Occipital lobe (tissue), 1 donor: ENCODE measurements at regions not wholly inside any gene's neighbourhood (a gene's known extent, or its start where the extent isn't known, plus 50 kb on each side); places are given as distances from the start of the nearest gene placed in this dataset.
"Not testable (repeated sequence)": the region's sequence is repeated elsewhere in the genome, so short reads cannot be mapped to it uniquely, and the experiment has no call there.

ENCODE experiments used
- DNase-seq: peaks from one replicate; lab custom pipeline; 2025; lab: John Stamatoyannopoulos, UW

DNA sequence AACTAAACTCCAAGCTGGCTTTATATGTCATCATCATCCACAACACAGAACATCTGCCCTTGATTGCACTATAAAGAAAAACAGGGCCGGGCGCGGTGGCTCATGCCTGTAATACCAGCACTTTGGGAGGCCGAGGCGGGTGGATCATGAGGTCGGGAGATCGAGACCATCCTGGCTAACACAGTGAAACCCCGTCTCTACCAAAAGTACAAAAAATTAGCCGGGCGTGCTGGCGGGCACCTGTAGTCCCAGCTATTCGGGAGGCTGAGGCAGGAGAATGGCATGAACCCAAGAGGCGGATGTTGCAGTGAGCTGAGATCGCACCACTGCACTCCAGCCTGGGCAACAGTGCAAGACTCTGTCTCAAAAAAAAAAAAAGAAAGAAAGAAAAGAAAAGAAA is 290.3 kb upstream of the CELF2 start:
- DNase-seq, result not testable (repeated sequence)

DNA sequence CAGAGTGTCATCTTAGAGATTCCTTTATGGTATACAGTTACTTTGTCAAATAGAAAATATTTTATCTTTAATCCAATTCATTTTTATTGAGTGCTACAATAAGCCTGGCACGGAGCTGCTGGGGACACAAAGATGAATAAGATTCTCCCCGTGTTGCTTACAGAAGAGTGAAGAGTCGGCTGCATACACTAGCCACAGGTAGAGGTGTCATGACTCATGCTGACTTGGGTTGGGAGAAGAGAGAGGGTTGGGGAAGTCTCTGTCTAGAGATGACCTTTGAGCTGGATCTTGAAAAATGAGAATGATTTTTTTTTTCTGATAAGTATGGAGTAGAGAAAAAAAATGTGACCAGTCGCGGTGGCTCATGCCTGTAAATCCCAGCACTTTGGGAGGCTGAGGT is 289.9 kb upstream of the CELF2 start:
- no peak for DNase-seq

DNA sequence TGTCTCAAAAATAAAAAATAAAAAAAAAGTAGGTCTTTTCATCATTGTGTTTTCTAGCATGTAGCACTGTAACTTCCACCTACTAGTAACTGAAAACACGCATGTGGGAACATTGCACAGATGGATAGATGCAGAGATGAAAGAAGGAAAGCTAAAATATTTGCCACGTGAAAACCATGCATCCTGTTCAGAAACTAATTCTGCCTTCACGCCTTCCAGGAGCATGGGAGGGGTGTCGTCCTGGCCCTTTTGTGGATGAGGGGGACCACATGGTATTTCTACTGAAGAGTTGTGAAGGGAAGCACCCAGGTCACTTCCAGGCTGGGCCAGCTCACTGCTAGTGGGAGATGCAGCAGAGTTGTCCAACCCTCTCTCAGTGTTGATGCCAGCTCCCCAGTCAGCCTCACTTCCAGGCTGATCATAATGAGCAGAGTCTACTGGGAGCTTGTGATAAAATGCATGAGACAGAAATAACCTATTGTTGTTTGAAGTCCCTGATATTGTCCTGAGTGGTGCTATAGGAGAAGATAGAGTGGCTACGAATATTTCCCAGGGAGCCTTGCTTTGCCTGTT is 287.1 kb upstream of the CELF2 start:
- DNase-seq, result peak; percentile 29

DNA sequence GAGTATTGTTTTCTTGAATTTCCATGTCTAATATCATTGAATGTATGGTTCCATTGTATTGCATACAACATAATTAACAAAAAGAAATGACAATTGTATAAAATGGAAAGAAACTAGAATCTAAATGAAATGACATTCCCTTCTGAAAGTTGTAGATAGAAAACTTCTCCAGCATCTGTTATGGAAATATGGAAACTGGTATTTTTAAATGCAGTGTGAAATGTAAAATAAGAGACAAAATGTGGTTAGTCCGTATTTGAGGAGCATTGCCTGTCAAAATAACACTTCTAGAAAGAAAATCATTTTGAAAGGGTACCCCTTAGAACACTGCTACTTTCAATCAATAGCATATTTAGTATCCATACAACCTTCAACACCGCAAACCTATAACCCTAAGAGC is 286.3 kb upstream of the CELF2 start:
- DNase-seq, result no peak

DNA sequence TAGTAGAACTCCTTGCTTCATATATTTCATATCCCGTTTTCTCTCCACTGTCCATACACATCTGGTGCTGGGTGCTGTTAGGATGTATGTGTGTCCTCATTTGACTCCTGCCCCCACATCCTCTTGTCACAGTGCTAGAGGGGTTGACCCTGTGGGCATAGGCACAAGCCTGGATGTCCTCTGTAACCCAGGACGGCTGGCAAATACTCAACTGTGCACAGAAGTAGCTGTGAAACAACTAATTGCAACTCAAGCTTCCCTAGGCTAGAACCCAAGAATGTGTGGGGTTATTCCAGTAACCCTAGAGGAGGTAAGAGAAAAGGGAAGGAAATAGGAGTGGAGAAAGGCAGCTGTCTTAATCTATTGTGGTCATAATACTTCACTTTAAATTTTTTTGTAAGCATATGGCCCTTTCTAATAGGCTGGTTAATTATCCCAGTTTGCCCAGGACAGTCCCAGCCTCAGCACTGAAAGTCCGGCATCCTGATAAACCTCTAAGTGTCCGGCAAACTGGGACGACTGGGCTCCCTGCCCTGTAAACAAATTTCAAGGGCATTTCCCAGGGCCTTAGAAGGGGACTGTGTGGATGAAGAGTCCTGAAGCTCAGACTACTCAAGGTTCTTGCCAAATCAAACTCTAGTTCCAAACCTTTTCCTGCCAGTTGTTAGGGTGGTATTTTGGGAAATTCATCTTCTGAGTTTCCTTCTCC is 283.2 kb upstream of the CELF2 start:
- DNase-seq, result no peak

DNA sequence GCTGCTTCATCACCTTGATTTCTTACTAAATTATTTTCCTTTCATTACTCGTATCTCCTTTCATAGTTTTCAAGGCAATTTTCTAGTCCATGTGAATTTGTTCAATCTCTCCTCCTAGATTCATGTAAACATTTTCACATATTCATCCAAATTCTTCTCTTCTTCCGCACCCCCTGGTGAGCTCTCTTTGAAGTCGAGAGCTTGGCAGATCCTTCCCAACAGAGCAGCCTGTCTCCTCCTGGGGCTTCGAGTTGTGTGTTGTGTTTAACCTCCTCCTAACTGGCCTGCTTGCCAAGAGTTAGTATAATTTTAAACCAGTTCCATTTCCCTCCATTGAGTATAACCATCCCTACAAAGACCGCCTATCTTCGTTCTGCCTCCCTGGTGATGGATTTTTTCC is 272.4 kb upstream of the CELF2 start:
- no peak for DNase-seq

DNA sequence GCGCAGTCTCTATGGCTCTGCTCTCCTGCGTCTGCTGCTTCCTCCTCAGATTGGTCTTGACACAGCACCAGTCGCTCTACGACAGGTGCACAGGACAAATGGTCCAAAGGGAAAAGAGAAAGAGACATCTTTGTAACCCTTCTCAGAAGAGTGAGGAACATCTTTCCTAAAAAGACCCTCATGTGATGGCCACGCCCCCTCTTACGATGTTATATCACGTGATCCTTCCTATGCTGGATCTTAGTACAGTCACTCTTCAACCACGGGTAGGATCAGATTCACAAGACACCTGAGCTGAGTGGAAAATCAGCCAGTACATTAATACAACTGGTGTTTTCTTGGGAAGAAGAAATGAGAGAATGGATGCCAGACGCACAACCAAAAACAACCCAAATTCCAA is 262.2 kb upstream of the CELF2 start:
- no peak for DNase-seq

DNA sequence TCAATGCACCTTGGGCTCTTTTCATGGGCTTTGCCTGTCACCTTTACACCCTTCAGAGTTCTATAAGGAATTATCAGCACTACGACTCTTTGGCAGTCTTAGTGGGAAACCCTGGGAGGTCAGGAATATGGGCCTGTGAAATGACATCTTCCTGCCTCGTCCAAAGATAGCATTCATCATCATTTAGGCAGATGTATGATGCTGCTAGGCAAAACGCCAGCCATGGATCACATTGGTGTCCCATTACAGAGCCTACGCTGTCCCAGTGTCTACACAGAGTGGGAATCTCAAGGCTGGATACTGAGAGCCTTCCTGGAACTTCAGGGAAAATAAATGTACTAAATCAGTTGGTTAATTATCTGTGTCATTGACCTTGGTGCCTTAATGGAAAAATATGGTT is 259.4 kb upstream of the CELF2 start:
- no peak for DNase-seq

DNA sequence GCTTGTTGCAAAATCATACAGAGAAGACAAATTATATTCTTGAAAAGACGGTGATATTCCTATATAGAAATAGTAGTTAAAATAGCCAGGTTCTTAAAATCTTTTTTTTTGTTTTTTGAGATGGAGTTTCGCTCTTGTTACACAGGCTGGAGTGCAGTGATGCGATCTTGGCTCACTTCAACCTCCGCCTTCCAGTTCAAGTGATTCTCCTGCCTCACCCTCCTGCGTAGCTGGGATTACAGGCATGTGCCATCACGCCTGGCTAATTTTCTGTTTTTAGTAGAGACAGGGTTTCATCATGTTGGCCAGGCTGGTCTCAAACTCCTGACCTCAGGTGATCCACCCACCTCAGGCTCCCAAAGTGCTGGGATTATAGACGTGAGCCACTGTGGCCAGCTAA is 257.9 kb upstream of the CELF2 start:
- not testable (repeated sequence) for DNase-seq

DNA sequence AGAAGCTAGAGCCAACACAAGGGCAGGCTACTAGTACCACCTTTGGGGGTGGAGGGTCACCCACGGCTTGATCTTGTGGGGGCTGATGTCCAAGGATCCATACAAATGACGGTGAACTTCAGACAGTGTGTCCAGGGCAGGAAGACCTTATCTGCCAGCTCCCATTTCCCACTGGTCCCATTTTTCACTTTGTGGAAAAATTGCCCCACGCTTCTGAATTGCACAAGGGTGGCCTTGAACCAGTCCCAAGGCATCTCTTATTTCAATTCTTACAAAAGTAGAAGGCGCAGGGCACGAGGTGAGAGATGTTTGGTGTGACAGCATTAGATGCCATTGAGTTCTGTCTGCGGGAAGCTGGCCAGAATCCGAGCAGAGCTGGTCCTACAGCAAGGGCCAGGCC is 252.7 kb upstream of the CELF2 start:
- DNase-seq, result no peak

DNA sequence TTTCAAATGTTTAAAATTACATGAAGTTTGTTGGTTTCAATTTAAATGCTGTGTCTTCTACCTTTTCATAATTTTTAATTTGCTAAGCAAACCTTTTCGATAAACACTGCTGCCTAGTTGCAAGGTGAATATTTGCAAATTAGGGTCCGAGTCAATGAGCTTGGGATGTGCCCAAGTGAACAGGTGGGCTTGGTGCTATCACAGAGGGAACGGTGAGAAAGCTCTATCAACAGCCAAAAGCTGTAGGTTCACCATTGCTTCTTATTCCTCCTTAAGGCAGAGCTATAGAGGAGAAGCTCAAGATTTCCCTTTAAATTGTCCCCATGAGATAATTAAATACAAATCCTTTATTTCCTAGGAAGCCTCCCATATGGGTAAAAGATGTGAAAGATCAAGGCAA is 245.3 kb upstream of the CELF2 start:
- DNase-seq, result no peak

DNA sequence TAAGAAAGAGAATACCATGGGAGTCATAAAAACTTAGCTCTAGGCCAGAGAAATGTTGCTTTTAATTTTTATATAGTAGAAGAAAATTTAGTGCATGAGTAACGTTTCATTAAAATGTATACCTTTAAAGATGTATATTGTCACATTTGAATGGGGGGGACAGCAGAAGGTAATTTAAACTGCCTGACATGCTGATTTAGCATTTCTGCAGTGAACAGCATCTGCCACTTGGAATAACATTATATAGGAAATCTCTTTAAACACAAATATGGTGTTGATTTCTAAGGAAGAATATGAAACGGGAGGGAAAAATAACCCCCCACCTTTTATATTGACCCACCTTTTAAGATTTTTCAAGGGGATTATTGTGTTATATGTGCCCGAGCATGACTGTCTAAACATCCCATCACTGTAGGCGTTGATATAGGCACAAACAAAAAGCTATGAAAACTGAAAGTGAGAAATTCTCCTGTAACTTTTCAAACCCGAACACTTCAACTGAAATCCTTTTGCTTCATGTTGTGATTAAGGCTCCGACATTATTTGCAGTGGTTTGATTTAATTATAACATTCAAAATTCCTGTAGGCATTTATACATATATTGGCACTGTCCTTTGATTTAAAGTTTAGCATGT is 244.7 kb upstream of the CELF2 start:
- DNase-seq, result no peak

DNA sequence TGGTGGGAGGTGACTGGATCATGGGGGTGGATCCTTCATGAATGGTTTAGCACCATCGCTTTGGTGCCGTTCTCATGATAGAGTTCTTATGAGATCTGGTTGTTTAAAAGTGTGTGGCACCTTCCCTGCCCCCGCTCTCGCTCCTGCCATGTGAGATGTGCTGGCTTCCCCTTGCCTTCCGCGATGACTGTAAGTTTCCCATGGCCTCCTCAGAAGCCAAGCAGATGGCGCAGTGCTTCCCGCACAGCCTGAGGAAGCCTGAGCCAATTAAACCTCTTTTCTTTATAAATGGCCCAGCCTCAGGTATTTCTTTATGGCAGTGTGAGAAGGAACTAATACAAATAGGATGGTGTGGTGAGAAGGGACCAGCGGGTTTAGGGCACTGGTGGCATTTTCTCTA is 243.3 kb upstream of the CELF2 start:
- no peak for DNase-seq

DNA sequence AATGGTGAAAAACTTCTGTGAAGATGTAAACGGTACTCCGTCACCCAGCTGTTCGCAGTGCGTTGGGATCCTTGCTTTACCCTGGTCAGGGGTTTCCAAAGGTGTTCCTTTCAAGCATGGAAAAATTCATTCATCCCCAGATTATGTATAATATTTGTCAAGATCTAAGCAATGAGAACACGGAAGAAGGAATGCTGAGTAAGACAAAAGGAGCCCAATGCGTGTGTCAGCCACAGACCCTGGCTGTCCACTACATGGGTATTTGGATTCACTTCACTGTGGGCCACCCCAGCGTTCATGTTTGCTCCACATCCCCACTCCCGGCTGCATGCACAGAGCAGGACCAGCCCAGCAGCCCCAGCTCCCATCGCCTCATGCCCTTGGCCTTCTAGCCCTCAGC is 241.3 kb upstream of the CELF2 start:
- no peak for DNase-seq

DNA sequence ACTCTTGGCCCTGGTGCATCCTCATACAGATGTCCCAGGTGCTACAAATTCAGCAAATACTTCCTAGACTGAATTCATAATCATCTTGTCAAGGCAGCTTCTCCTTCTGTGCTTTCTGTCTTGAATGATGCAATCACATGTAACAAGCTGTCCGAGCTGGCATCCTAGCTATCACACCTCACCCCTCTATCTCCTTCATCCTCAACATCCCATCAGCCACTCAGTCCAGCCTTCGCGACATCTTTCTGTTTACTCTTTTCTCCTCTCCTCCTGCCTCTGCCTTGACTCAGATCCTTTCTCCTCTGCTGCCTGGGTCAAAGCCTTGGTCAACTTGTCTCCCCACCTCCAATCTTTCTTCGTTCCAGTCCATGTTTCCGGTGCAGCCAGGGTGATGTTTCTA is 240.4 kb upstream of the CELF2 start:
- no peak for DNase-seq

DNA sequence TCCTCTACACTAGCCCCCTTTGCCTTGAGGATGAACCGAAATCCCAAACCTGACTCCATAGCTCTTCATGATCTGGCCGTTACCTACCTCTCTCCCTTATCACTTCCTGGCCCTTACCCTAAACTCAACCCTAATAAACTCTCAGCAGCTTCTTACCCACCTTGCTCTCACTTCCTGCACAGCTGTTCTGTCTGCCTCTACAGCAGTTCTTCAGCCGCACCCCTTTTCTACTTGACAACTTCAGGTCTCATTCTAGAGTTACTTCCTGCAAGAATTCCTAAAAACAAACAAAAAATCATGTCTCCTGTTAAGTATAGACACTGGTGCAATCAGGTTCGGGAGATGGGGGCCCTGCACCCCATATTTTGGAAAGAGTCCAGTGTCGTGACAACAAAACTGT is 239.9 kb upstream of the CELF2 start:
- DNase-seq, result no peak

DNA sequence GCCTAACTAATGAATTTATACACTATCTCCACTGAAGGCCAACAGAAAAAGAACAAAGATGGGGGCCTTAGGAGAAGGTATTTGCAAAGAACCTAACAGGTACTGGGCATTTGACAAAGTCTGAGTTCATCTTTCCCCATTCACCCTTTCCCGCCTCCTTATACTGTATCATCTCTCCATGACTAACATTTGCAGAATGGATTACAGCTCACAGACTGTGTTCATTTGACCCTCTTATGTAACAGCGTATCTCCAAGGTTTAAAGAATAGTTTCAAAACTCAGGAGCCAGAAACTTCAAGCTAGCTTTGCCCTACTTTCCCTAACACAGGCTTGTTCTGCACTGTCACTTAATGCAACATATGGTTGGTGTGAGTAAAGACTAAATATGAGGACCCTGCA is 238.7 kb upstream of the CELF2 start:
- DNase-seq, result no peak

DNA sequence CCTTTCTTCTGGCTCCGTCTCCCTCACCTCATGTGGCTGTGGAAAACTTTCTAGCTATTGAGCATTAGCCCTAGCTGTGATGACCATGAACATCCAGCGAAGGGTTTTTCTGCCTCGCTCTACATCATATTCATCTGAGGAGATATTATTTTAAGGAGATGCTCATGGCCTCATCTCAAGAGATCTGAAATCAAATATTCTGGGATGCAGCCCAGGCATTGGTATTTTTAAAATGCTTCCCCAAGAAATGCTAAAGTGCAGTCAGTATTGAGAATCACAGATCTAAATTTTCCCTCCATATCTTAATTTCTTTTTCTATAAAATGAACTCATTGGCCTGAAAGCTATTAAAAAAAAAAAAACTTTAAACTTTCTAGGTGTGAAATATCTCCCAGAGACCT is 238.2 kb upstream of the CELF2 start:
- no peak for DNase-seq

DNA sequence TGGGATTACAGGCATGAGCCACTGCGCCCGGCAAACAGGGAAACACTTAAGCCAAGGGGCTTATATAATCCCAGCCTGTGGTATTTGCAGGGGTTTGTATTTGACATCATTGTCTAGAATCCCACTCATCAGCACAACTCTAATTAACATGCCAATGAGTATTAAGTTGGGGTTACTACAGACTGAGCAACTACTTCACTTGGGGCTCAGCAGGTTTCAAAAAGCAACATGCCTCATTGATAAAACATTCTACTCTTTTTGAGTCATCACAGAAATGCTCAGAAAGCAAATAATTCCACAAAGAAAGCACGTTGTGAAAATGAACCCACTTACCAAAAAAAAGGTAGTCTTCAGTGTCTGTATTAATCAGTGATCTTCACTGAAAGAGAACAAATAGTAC is 236.9 kb upstream of the CELF2 start:
- no peak for DNase-seq

DNA sequence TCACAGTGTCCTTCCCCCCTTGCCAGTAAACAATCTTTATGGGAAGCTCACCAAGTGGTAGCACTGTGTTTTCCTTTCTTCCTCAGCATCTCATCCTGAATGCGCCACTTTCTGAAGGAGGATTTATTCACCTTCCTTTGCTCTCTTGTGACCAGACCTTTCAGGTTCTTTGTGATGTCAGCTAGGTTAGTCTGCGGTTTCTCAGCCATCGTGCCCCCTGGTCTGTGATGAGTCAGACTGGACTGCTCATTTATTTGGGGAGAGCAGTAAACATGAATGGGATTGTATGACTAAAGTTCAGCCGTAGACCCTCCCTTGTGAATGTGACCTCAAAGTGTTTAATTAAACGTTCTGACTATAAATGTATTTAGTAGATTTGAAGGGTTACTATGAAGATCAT is 235.1 kb upstream of the CELF2 start:
- no peak for DNase-seq

DNA sequence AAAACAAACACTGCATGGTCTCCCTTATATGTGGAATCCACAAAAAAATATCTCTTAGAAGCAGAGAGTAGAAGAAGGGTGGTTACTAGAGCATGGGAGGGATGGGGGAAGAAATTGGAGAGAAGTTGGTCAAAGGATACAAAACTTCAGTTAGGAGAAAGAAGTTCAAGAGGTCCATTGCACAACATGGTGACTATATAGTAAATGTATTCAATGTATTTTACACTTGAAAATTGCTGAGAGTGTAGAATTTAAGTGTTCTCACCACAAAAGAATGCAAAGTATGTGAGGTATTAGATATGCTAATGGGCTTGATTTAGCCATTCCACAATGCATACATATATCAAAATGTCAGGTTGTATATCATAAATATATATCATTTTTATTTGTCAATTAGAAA is 232.0 kb upstream of the CELF2 start:
- no peak for DNase-seq

DNA sequence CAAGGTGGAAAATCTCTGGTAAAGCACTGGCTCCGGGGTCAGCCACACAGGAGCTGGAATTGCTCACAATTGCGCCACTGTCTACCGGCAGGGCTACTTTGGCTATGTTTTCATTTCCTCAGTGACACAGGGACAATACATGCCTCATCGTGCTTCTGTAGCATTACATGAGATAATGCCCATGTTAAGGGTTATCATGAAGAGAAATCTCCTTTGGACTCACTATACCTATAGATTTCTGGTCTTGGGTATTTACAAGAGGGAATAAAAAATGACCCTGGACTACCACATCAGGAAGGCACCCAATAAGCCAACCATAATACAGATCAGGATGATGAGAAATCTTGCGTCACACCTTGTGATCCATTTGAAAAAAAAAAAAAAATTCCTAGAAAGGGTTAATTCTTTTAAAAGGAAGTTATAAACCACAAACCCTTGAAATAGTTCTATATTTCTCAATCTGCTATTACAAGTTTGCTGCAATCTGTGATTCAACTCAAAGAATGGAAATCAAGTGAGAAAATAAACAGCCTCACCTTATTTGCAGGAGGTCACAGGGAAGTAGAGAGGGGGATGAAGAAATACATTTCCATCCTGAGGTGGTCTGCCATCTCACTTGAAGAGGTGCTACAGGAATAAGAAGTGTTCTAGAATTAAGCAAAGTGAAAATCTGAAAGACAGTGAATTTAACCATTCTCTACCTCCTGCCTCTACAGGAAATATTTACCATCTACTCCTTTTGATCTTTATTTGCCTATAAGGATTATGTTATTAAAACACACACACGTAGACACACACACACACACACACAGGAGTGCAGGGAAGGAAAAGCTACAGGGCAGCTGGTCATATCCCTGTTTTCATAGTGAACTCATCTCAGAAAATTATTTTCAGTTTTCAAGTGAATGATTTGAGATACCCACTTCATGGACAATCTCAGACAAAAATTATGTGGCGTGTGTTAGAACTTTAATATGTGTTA is 231.3 kb upstream of the CELF2 start:
- no peak for DNase-seq
